ENCODE measurements at regions not wholly inside any gene's neighbourhood (a gene's known extent, or its start where the extent isn't known, plus 50 kb on each side); places are given as distances from the start of the nearest gene placed in this dataset.

DNA sequence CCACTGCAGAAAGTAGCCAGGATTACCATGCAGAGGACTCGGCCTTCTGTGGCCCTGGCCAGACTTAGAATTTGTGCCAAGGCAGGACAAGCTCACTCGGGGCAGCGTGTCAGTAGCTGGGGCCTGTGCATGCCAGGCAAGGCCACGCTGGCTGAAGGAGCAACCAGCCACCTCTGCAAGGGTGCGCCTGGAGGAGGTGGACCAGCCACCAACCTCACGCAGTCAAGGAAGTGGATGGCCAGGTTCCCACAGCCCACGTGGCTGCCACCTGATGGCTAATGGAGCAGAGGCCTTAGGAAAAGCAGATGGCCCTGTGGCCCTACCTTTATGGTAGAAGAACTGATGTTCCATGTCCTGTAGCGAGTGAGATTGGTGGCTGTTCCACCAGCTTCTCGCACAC is 107.9 kb downstream of the CCDC74A start:
- no TSS peak for BruUV-seq (replicated peaks)
- Histone ChIP-seq H2AFZ (ENCODE audit: low read depth, low read length) (no peak overlapping the region), H4K20me1 (replicated peaks; ENCODE audit: control insufficient read depth, insufficient read depth, low read length) (no peaks in the 10 kb centered on the region), H3K36me3 (ENCODE audit: control insufficient read depth, insufficient read depth, low read length) (no peaks in the 10 kb centered on the region), H3K4me2 (ENCODE audit: insufficient read depth, low read length) (no peak overlapping the region), H3K9me1 (ENCODE audit: control insufficient read depth, insufficient read depth, low read length) (no peaks in the 10 kb centered on the region), H3K79me2 (ENCODE audit: control insufficient read depth, insufficient read depth, low read length) (no peaks in the 10 kb centered on the region), H3K27ac (ENCODE audit: extremely low read depth, low read depth, low read length) (no peak overlapping the region), H3K27me3 (ENCODE audit: control insufficient read depth in 2 of 2, insufficient read depth in 2 of 2, low read length in 2 of 2) (no peaks in the 10 kb centered on the region), H3K4me3 (no peak overlapping the region), H3K4me1 (replicated peaks in 1 of 2; ENCODE audit: control insufficient read depth in 2 of 2, insufficient read depth in 2 of 2, low read length in 2 of 2) (peaks cover 0 to 5% of the 10 kb centered on the region in 2 experiments; a peak in 1 of 5 replicates), H3K9me3 (replicated peaks; ENCODE audit: control insufficient read depth, insufficient read depth, low read depth, low read length) (no peaks in the 10 kb centered on the region; the same call in 1 of the 2 replicates), H3K9ac (ENCODE audit: insufficient read depth in 1 of 2, low read depth in 2 of 2, low read length in 2 of 2) (peak overlapping the region in 1 of 2 experiments; percentile 48; a peak in 1 of 4 replicates)
- ChIA-PET CTCF (ENCODE audit: low intra/inter-chr PET ratio) (no interaction called here), POLR2A (no interaction called here)
- TF ChIP-seq ZFX (CRISPR knock-in tag; IDR thresholded peaks at IDR 0.05) (no peak), CBX5 (IDR thresholded peaks at IDR 0.05; ENCODE audit: borderline replicate concordance, low read depth) (no peak), ZNF444 (CRISPR knock-in tag; IDR thresholded peaks at IDR 0.05) (no peak), E2F8 (IDR thresholded peaks at IDR 0.05; ENCODE audit: low read depth, partially characterized antibody) (no peak), TGIF2 (CRISPR knock-in tag; IDR thresholded peaks at IDR 0.05) (no peak), MYNN (IDR thresholded peaks at IDR 0.05) (no peak), MYNN (CRISPR knock-in tag; IDR thresholded peaks at IDR 0.05) (no peak), ESRRB (CRISPR knock-in tag; IDR thresholded peaks at IDR 0.05; ENCODE audit: borderline replicate concordance) (no peak), NR2C2 (CRISPR knock-in tag; IDR thresholded peaks at IDR 0.05) (no peak), NR2C2 (tag; IDR thresholded peaks at IDR 0.05) (no peak), ZBED1 (IDR thresholded peaks at IDR 0.05) (no peak), MEIS2 (IDR thresholded peaks at IDR 0.05; ENCODE audit: partially characterized antibody) (no peak), GABPB2 (CRISPR knock-in tag; conservative IDR thresholded peaks at IDR 0.05) (no peak), ZNF124 (CRISPR knock-in tag; IDR thresholded peaks at IDR 0.05) (no peak), RBM17 (IDR thresholded peaks at IDR 0.05; ENCODE audit: borderline replicate concordance, low read depth, low read length) (no peak), EGR1 (conservative IDR thresholded peaks at IDR 0.05) (no peak), NR2C1 (IDR thresholded peaks at IDR 0.05) (no peak), NR2C1 (tag; IDR thresholded peaks at IDR 0.05) (no peak), JUN (IDR thresholded peaks at IDR 0.05; ENCODE audit: borderline replicate concordance, low read depth, low read length) (no peak), JUN (CRISPR knock-in tag; IDR thresholded peaks at IDR 0.05; ENCODE audit: borderline replicate concordance) (no peak), ZSCAN32 (CRISPR knock-in tag; IDR thresholded peaks at IDR 0.05) (no peak)
- TF ChIP-seq, protein P1, sequence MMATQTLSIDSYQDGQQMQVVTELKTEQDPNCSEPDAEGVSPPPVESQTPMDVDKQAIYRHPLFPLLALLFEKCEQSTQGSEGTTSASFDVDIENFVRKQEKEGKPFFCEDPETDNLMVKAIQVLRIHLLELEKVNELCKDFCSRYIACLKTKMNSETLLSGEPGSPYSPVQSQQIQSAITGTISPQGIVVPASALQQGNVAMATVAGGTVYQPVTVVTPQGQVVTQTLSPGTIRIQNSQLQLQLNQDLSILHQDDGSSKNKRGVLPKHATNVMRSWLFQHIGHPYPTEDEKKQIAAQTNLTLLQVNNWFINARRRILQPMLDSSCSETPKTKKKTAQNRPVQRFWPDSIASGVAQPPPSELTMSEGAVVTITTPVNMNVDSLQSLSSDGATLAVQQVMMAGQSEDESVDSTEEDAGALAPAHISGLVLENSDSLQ (IDR thresholded peaks at IDR 0.05) = no peak
- WGBS (ENCODE audit: insufficient coverage, low coverage, missing lambda C conversion rate) = 55% methylated on average over 9 of the region's 9 CpGs
- in situ Hi-C loops (cut with MboI) (no loop called here), intact Hi-C loops (cut with micrococcal nuclease) (no loop called here)
- no peak for ATAC-seq
- FAIRE-seq = no peak
- DNase-seq (ENCODE audit: extremely low read depth in 1 of 4, low spot score in 3 of 4) = no peak

All from K562 (cell line).